Cardiac septum (tissue), 1 donor: ENCODE measurements at regions not wholly inside any gene's neighbourhood (a gene's known extent, or its start where the extent isn't known, plus 50 kb on each side); places are given as distances from the start of the nearest gene placed in this dataset.
"Not testable (repeated sequence)": the region's sequence is repeated elsewhere in the genome, so short reads cannot be mapped to it uniquely, and the experiment has no call there.

Experiments
- DNase-seq: peaks from one replicate; pipeline ENCODE4 v3.0.0-alpha.2; 2020; ENCODE audit warnings: low spot score
- intact Hi-C: fragments of 100-400 bp; cut with DNase I; formaldehyde crosslinking; loops from one replicate; pipeline ENCODE4 v1.14.0; 2022
- donor health status: DM: no; HTN: no; CAD: no.

GRCh38 chr13:47892374-47892773 lies 108.7 kb downstream of the SUCLA2 start:
- intact Hi-C loops: no loop called here

GRCh38 chr13:47890146-47890814 lies 110.8 kb downstream of the SUCLA2 start:
- intact Hi-C loops: no loop called here
- no peak for DNase-seq

More at GRCh38 chr13:47892374-47892773, 108.7 kb downstream of the SUCLA2 start:
- no peak for DNase-seq

- intact Hi-C loops: no loop called here
- DNase-seq: no peak
These were observed 114.8 kb downstream of the SUCLA2 start for GRCh38 chr13:47886314-47886713.

- DNase-seq: no peak
- intact Hi-C loops: no loop called here
These were observed 125.9 kb downstream of the SUCLA2 start for GRCh38 chr13:47875201-47875600.

GRCh38 chr13:47873987-47874386 lies 127.1 kb downstream of the SUCLA2 start:
- DNase-seq, intact Hi-C loops: not testable (repeated sequence)

- intact Hi-C loops, DNase-seq: not testable (repeated sequence)
These were observed 127.8 kb downstream of the SUCLA2 start for GRCh38 chr13:47873319-47873718.

GRCh38 chr13:47869776-47870175 lies 131.3 kb downstream of the SUCLA2 start:
- intact Hi-C loops: no loop called here
- no peak for DNase-seq

GRCh38 chr13:47865883-47866282 lies 135.2 kb downstream of the SUCLA2 start:
- no peak for DNase-seq
- intact Hi-C loops: no loop called here

GRCh38 chr13:47862841-47863240 lies 138.2 kb downstream of the SUCLA2 start:
- intact Hi-C loops: no loop called here
- DNase-seq: no peak

GRCh38 chr13:47859165-47859564 lies 141.9 kb downstream of the SUCLA2 start:
- no peak for DNase-seq
- intact Hi-C loops: no loop called here

GRCh38 chr13:47858042-47859025 lies 142.7 kb downstream of the SUCLA2 start:
- intact Hi-C loops: no loop called here
- DNase-seq: no peak

GRCh38 chr13:47853236-47853635 lies 147.8 kb downstream of the SUCLA2 start:
- intact Hi-C loops: no loop called here
- no peak for DNase-seq

GRCh38 chr13:47846886-47847285 lies 154.2 kb downstream of the SUCLA2 start:
- intact Hi-C loops: no loop called here
- DNase-seq: no peak

GRCh38 chr13:47845981-47846380 lies 155.1 kb downstream of the SUCLA2 start:
- intact Hi-C loops: no loop called here
- DNase-seq: no peak

GRCh38 chr13:47843005-47843404 lies 158.1 kb downstream of the SUCLA2 start:
- no peak for DNase-seq
- intact Hi-C loops: no loop called here

GRCh38 chr13:47841151-47841550 lies 159.9 kb downstream of the SUCLA2 start:
- DNase-seq: no peak
- intact Hi-C loops: no loop called here

- intact Hi-C loops: no loop called here
These were observed 163.2 kb downstream of the SUCLA2 start for GRCh38 chr13:47837906-47838305.

GRCh38 chr13:47837104-47837880 lies 163.8 kb downstream of the SUCLA2 start:
- intact Hi-C loops: no loop called here
- DNase-seq: no peak

More at GRCh38 chr13:47837906-47838305, 163.2 kb downstream of the SUCLA2 start:
- no peak for DNase-seq

- DNase-seq: no peak
- intact Hi-C loops: no loop called here
These were observed 165.4 kb downstream of the SUCLA2 start for GRCh38 chr13:47835470-47836228.
